Fibroblast of villous mesenchyme (primary cell): ENCODE measurements at regions not wholly inside any gene's neighbourhood (a gene's known extent, or its start where the extent isn't known, plus 50 kb on each side); places are given as distances from the start of the nearest gene placed in this dataset.

ENCODE experiments used
- DNase-seq: peaks from one replicate; pipeline ENCODE4 v3.0.0-alpha.2; 2010; ENCODE audit warnings: low read depth
- H3K4me3 ChIP-seq: 2 replicates; pipeline ENCODE4 v1.5.1; 2011; ENCODE audit warnings: low read depth, mild to moderate bottlenecking, low read length
- CTCF ChIP-seq: IDR thresholded peaks from 2 replicates; pipeline ENCODE4 v1.5.1; 2012; ENCODE audit warnings: low read depth, mild to moderate bottlenecking, low read length; ENCODE audit not compliant: insufficient read depth

- TF ChIP-seq CTCF, result no peak
- no peak for DNase-seq
- H3K4me3 ChIP-seq, result no peak overlapping the region
Measured at GRCh38 chr3:148079370-148079769, 618.3 kb upstream of the AGTR1 start.

- no peak overlapping the region for H3K4me3 ChIP-seq
- DNase-seq, result no peak
- no peak for TF ChIP-seq CTCF
Measured at GRCh38 chr3:148081926-148082325, 615.8 kb upstream of the AGTR1 start.

GRCh38 chr3:148082506-148083280 lies 615.0 kb upstream of the AGTR1 start:
- no peak for TF ChIP-seq CTCF
- no peak for DNase-seq
- H3K4me3 ChIP-seq, result no peak overlapping the region

GRCh38 chr3:148083526-148084182 lies 614.0 kb upstream of the AGTR1 start:
- TF ChIP-seq CTCF, result no peak
- H3K4me3 ChIP-seq, result no peak overlapping the region
- DNase-seq, result no peak

- no peak for DNase-seq
- H3K4me3 ChIP-seq, result no peak overlapping the region
Measured at GRCh38 chr3:148084931-148085330, 612.8 kb upstream of the AGTR1 start.

GRCh38 chr3:148087601-148088371 lies 609.9 kb upstream of the AGTR1 start:
- H3K4me3 ChIP-seq, result no peak overlapping the region
- no peak for DNase-seq
- no peak for TF ChIP-seq CTCF

More at GRCh38 chr3:148084931-148085330, 612.8 kb upstream of the AGTR1 start:
- TF ChIP-seq CTCF, result no peak
